HEK293 (cell line): ENCODE measurements at regions not wholly inside any gene's neighbourhood (a gene's known extent, or its start where the extent isn't known, plus 50 kb on each side); places are given as distances from the start of the nearest gene placed in this dataset.

Source experiments
- CTCF ChIA-PET: fragments of 350-600 bp; formaldehyde crosslinking; extraction: SDS; loops from one replicate; lab custom pipeline; 2021; ENCODE audit warnings: antibody characterized with exemption; lab: Yijun Ruan, JAX
- POLR2A ChIA-PET: fragments of 300-600 bp; formaldehyde crosslinking; extraction: SDS; loops from one replicate; lab custom pipeline; 2020; ENCODE audit warnings: antibody characterized with exemption, inconsistent platforms; lab: Yijun Ruan, JAX
- H3K27ac ChIP-seq: fragments of 200-500 bp; sonication (Bioruptor generic); 2 replicates; pipeline ENCODE4 v1.5.1; 2014; ENCODE audit warnings: low read depth, low read length, control low read depth, inconsistent platforms; ENCODE audit errors: extremely low read depth
- H3K36me3 ChIP-seq, 2 experiments: fragments of 200-500 bp in 1 of 2; sonication (Bioruptor generic) in 1 of 2; 1 replicate in 1 of 2; 2 replicates in 1 of 2; pipeline ENCODE4 v1.5.1; 2014 to 2017; ENCODE audit warnings: inconsistent platforms in 2 of 2, low read length in 2 of 2; ENCODE audit not compliant: control insufficient read depth in 2 of 2, insufficient read depth in 1 of 2
- H3K4me1 ChIP-seq: fragments of 200-500 bp; sonication (Bioruptor generic); 2 replicates; pipeline ENCODE4 v1.5.1; 2014; ENCODE audit warnings: mild to moderate bottlenecking, low read length, inconsistent platforms; ENCODE audit not compliant: control insufficient read depth, insufficient read depth
- H3K4me3 ChIP-seq: 2 replicates; pipeline ENCODE4 v1.5.1; 2011; ENCODE audit warnings: low read depth, mild to moderate bottlenecking, control low read depth, low read length, moderate library complexity
- H3K9me3 ChIP-seq: fragments of 200-500 bp; sonication (Bioruptor generic); 2 replicates; pipeline ENCODE4 v1.5.1; 2014; ENCODE audit warnings: low read depth, low read length, inconsistent platforms; ENCODE audit not compliant: control insufficient read depth, insufficient read depth
- HIC1 ChIP-seq: fragments of 450-650 bp; formaldehyde crosslinking; IDR thresholded peaks from 2 replicates; pipeline ENCODE4 v1.5.1; 2016; ENCODE audit warnings: missing biosample characterization, missing genetic modification characterization
- INSM2 ChIP-seq: fragments of 450-650 bp; formaldehyde crosslinking; IDR thresholded peaks from 2 replicates; pipeline ENCODE4 v1.5.1; 2016; ENCODE audit warnings: missing biosample characterization, missing genetic modification characterization
- KLF10 ChIP-seq: fragments of 450-650 bp; IDR thresholded peaks from 2 replicates; pipeline ENCODE4 v1.5.1; 2018; ENCODE audit warnings: missing biosample characterization, mild to moderate bottlenecking, missing genetic modification characterization
- PRDM6 ChIP-seq: fragments of 450-650 bp; formaldehyde crosslinking; IDR thresholded peaks from 2 replicates; pipeline ENCODE4 v1.5.1; 2017; ENCODE audit warnings: missing biosample characterization, missing genetic modification characterization
- SALL2 ChIP-seq: fragments of 450-650 bp; formaldehyde crosslinking; IDR thresholded peaks from 2 replicates; pipeline ENCODE4 v1.5.0; 2017; ENCODE audit warnings: missing biosample characterization, mild to moderate bottlenecking, missing genetic modification characterization, borderline replicate concordance
- ZBTB6 ChIP-seq: fragments of 450-650 bp; formaldehyde crosslinking; IDR thresholded peaks from 2 replicates; pipeline ENCODE4 v1.5.1; 2017; ENCODE audit warnings: missing biosample characterization, missing genetic modification characterization
- ZEB2 ChIP-seq: fragments of 450-650 bp; formaldehyde crosslinking; IDR thresholded peaks from 2 replicates; pipeline ENCODE4 v1.5.1; 2016; ENCODE audit warnings: missing biosample characterization, missing genetic modification characterization
- ZNF223 ChIP-seq: fragments of 450-650 bp; formaldehyde crosslinking; IDR thresholded peaks from 2 replicates; pipeline ENCODE4 v1.5.1; 2016; ENCODE audit warnings: missing biosample characterization, missing genetic modification characterization
- ZNF239 ChIP-seq: fragments of 450-650 bp; formaldehyde crosslinking; IDR thresholded peaks from 2 replicates; pipeline ENCODE4 v1.5.1; 2016; ENCODE audit warnings: missing biosample characterization, missing genetic modification characterization
- ZNF266 ChIP-seq: fragments of 450-650 bp; formaldehyde crosslinking; IDR thresholded peaks from 2 replicates; pipeline ENCODE4 v1.5.1; 2016; ENCODE audit warnings: missing biosample characterization, missing genetic modification characterization, low read depth
- ZNF324 ChIP-seq: fragments of 450-650 bp; formaldehyde crosslinking; IDR thresholded peaks from 2 replicates; pipeline ENCODE4 v1.5.1; 2016; ENCODE audit warnings: missing biosample characterization, missing genetic modification characterization
- ZNF366 ChIP-seq: fragments of 450-650 bp; formaldehyde crosslinking; conservative IDR thresholded peaks from 2 replicates; pipeline ENCODE4 v1.5.1; 2016; ENCODE audit warnings: missing biosample characterization, missing genetic modification characterization
- ZNF391 ChIP-seq: fragments of 450-650 bp; formaldehyde crosslinking; IDR thresholded peaks from 2 replicates; pipeline ENCODE4 v1.5.1; 2016; ENCODE audit warnings: low read depth, missing biosample characterization, missing genetic modification characterization, borderline replicate concordance
- ZNF398 ChIP-seq: fragments of 450-650 bp; formaldehyde crosslinking; IDR thresholded peaks from 2 replicates; pipeline ENCODE4 v1.5.1; 2017; ENCODE audit warnings: missing biosample characterization, missing genetic modification characterization
- ZNF426 ChIP-seq: fragments of 450-650 bp; formaldehyde crosslinking; IDR thresholded peaks from 2 replicates; pipeline ENCODE4 v1.5.1; 2017; ENCODE audit warnings: missing biosample characterization, missing genetic modification characterization, mild to moderate bottlenecking, inconsistent platforms, moderate library complexity
- ZNF548 ChIP-seq: fragments of 450-650 bp; formaldehyde crosslinking; IDR thresholded peaks from 2 replicates; pipeline ENCODE4 v1.5.1; 2016; ENCODE audit warnings: missing biosample characterization, missing genetic modification characterization
- ZNF585B ChIP-seq: fragments of 450-650 bp; formaldehyde crosslinking; IDR thresholded peaks from 2 replicates; pipeline ENCODE4 v1.5.1; 2016; ENCODE audit warnings: missing biosample characterization, missing genetic modification characterization
- ZNF654 ChIP-seq: fragments of 450-650 bp; formaldehyde crosslinking; IDR thresholded peaks from 2 replicates; pipeline ENCODE4 v1.5.1; 2016; ENCODE audit warnings: low read depth, missing biosample characterization, missing genetic modification characterization
- ZNF670 ChIP-seq: fragments of 450-650 bp; formaldehyde crosslinking; IDR thresholded peaks from 2 replicates; pipeline ENCODE4 v1.5.1; 2016; ENCODE audit warnings: missing biosample characterization, missing genetic modification characterization, low read depth
- ZNF830 ChIP-seq: fragments of 450-650 bp; IDR thresholded peaks from 2 replicates; pipeline ENCODE4 v1.5.0; 2018; ENCODE audit warnings: missing biosample characterization, missing genetic modification characterization, low read depth, mild to moderate bottlenecking, moderate library complexity

- Histone ChIP-seq H3K27ac (no peak overlapping the region), H3K36me3 (no peaks in the 10 kb centered on the region), H3K4me3 (no peak overlapping the region), H3K9me3 (no peaks in the 10 kb centered on the region), H3K4me1 (no peaks in the 10 kb centered on the region)
- TF ChIP-seq ZNF366 (tag by site-specific recombination) (no peak), ZNF654 (tag by site-specific recombination) (no peak), SALL2 (tag by site-specific recombination) (no peak), INSM2 (tag by site-specific recombination) (no peak), ZNF548 (tag by site-specific recombination) (no peak), ZNF239 (tag by site-specific recombination) (no peak), ZNF670 (tag by site-specific recombination) (no peak), ZNF324 (no peak), ZNF426 (no peak), KLF10 (tag by site-specific recombination) (no peak), PRDM6 (no peak), ZBTB6 (no peak), ZNF830 (tag by site-specific recombination) (no peak), ZNF266 (tag by site-specific recombination) (no peak), HIC1 (tag by site-specific recombination) (no peak), ZNF223 (no peak), ZEB2 (no peak), ZNF585B (tag by site-specific recombination) (no peak), ZNF391 (tag by site-specific recombination) (no peak), ZNF398 (no peak)
- ChIA-PET POLR2A (no interaction called here), CTCF (no interaction called here)
Observed at GRCh38 chr6:48397887-48398286, 286.9 kb upstream of the PTCHD4 start.
